HL-60 (cell line): ENCODE measurements at regions not wholly inside any gene's neighbourhood (a gene's known extent, or its start where the extent isn't known, plus 50 kb on each side); places are given as distances from the start of the nearest gene placed in this dataset.

ENCODE experiments used
- DNase-seq, 2 experiments: peaks; one replicate each; pipeline ENCODE4 v3.0.0-alpha.2; 2010 to 2020; ENCODE audit warnings: low read depth in 1 of 2, low spot score in 1 of 2
- H3K27ac ChIP-seq: fragments of 250-450 bp; sonication (Bioruptor Pico); replicated peaks from 2 replicates; pipeline ENCODE4 v1.5.1; 2020; ENCODE audit warnings: mild to moderate bottlenecking, moderate library complexity
- H3K27me3 ChIP-seq: fragments of 250-450 bp; sonication (Bioruptor Pico); 2 replicates; pipeline ENCODE4 v1.5.1; 2021; ENCODE audit warnings: mild to moderate bottlenecking, moderate library complexity; ENCODE audit not compliant: insufficient read depth, poor library complexity, severe bottlenecking
- H3K4me3 ChIP-seq: replicated peaks from 2 replicates; pipeline ENCODE4 v1.5.1; 2011; ENCODE audit warnings: mild to moderate bottlenecking, control low read depth, low read length; ENCODE audit not compliant: insufficient read depth
- CTCF ChIP-seq: IDR thresholded peaks from one replicate; pipeline ENCODE4 v1.5.1; 2011; ENCODE audit warnings: low read length, control low read depth, inconsistent platforms; ENCODE audit not compliant: insufficient read depth
- GABPA ChIP-seq: IDR thresholded peaks from 2 replicates; pipeline ENCODE4 v1.6.1; 2012; ENCODE audit warnings: low read depth
- POLR2AphosphoS5 ChIP-seq: IDR thresholded peaks from 2 replicates; pipeline ENCODE4 v1.6.1; 2012; ENCODE audit warnings: low read depth
- REST ChIP-seq: IDR thresholded peaks from 2 replicates; pipeline ENCODE4 v1.6.1; 2012; ENCODE audit warnings: low read depth; ENCODE audit not compliant: insufficient replicate concordance
- SPI1 ChIP-seq: IDR thresholded peaks from 2 replicates; pipeline ENCODE4 v1.6.1; 2012; ENCODE audit warnings: low read depth, mild to moderate bottlenecking, borderline replicate concordance

- no peaks in the 10 kb centered on the region for H3K27me3 ChIP-seq
- H3K27ac ChIP-seq = no peak overlapping the region
- no peak overlapping the region for H3K4me3 ChIP-seq
- no peak for DNase-seq
- TF ChIP-seq GABPA (no peak), REST (no peak), POLR2AphosphoS5 (no peak)
Observed at GRCh38 chr10:21388589-21388988, 136.9 kb downstream of the SKIDA1 start.

GRCh38 chr10:21387868-21388267 lies 137.6 kb downstream of the SKIDA1 start:
- no peaks in the 10 kb centered on the region for H3K27me3 ChIP-seq
- no peak for DNase-seq
- TF ChIP-seq SPI1 (no peak), REST (no peak), GABPA (no peak), CTCF (no peak), POLR2AphosphoS5 (no peak)
- H3K27ac ChIP-seq = no peak overlapping the region
- H3K4me3 ChIP-seq = no peak overlapping the region

GRCh38 chr10:21385996-21386585 lies 139.4 kb downstream of the SKIDA1 start:
- H3K27ac ChIP-seq = no peak overlapping the region
- H3K4me3 ChIP-seq = no peak overlapping the region
- DNase-seq = no peak
- TF ChIP-seq SPI1 (no peak), REST (no peak), CTCF (no peak), POLR2AphosphoS5 (no peak), GABPA (no peak)
- H3K27me3 ChIP-seq = no peaks in the 10 kb centered on the region
